Liver (tissue), 8 donors: ENCODE measurements at regions not wholly inside any gene's neighbourhood (a gene's known extent, or its start where the extent isn't known, plus 50 kb on each side); places are given as distances from the start of the nearest gene placed in this dataset.
A peak's percentile ranks its signal among the peaks of the same experiment; 100 is the strongest.

Source experiments
- DNase-seq: peaks from one replicate; pipeline ENCODE4 v3.0.0-alpha.2; 2017; ENCODE audit warnings: low spot score
- H3K27ac ChIP-seq, 2 donors: one replicate each; pipeline ENCODE4 v1.7.0; 2013; ENCODE audit warnings: inconsistent platforms in 2 of 2, low read length in 2 of 2, control low read depth in 1 of 2, low read depth in 1 of 2, mild to moderate bottlenecking in 1 of 2
- H3K27me3 ChIP-seq, 4 donors: one replicate each; pipeline versions ENCODE4 v1.6.1 to v1.7.0; 2013; ENCODE audit warnings: low read length in 3 of 4, inconsistent platforms in 1 of 4, mild to moderate bottlenecking in 1 of 4, moderate library complexity in 1 of 4; ENCODE audit not compliant: control insufficient read depth in 4 of 4, insufficient read depth in 4 of 4
- H3K36me3 ChIP-seq, 4 donors: one replicate each; pipeline versions ENCODE4 v1.6.1 to v1.7.0; 2013; ENCODE audit warnings: low read length in 3 of 4, mild to moderate bottlenecking in 3 of 4, low read depth in 1 of 4, moderate library complexity in 1 of 4; ENCODE audit not compliant: control insufficient read depth in 4 of 4, insufficient read depth in 3 of 4
- H3K4me1 ChIP-seq, 4 donors: one replicate each; pipeline versions ENCODE4 v1.6.1 to v1.7.0; 2013; ENCODE audit warnings: low read length in 3 of 4, mild to moderate bottlenecking in 3 of 4, moderate library complexity in 1 of 4; ENCODE audit not compliant: control insufficient read depth in 4 of 4, insufficient read depth in 4 of 4
- H3K4me3 ChIP-seq, 3 donors: one replicate each; pipeline versions ENCODE4 v1.6.1 to v1.7.0; 2013; ENCODE audit warnings: low read length in 3 of 3, control low read depth in 1 of 3, low read depth in 1 of 3, mild to moderate bottlenecking in 1 of 3
- H3K9ac ChIP-seq, 2 donors: one replicate each; pipeline ENCODE4 v1.7.0; 2013; ENCODE audit warnings: low read length in 2 of 2, mild to moderate bottlenecking in 2 of 2, moderate library complexity in 2 of 2, control low read depth in 1 of 2, low read depth in 1 of 2
- H3K9me3 ChIP-seq, 4 donors: one replicate each; pipeline versions ENCODE4 v1.6.1 to v1.7.0; 2013; ENCODE audit warnings: low read length in 3 of 4; ENCODE audit not compliant: control insufficient read depth in 4 of 4
- CTCF ChIP-seq: fragments of 150-350 bp; IDR thresholded peaks from 2 replicates; pipeline ENCODE4 v1.5.1; 2017; ENCODE audit warnings: improper control_type of control experiment, low read depth, low read length; ENCODE audit not compliant: missing input control
- EGR1 ChIP-seq, 2 donors: IDR thresholded peaks; 2 replicates each; pipeline ENCODE4 v1.6.1; 2016 to 2018; ENCODE audit warnings: antibody characterized with exemption in 2 of 2, low read depth in 2 of 2
- FOXA1 ChIP-seq: IDR thresholded peaks from 2 replicates; pipeline ENCODE4 v1.6.1; 2016; ENCODE audit warnings: antibody characterized with exemption
- HNF4A ChIP-seq, 2 donors: conservative IDR thresholded peaks; 2 replicates each; pipeline ENCODE4 v1.6.1; 2016; ENCODE audit warnings: antibody characterized with exemption in 2 of 2, mild to moderate bottlenecking in 2 of 2
- HNF4G ChIP-seq: IDR thresholded peaks from 2 replicates; pipeline ENCODE4 v1.6.1; 2016; ENCODE audit warnings: antibody characterized with exemption
- JUND ChIP-seq, 2 donors: IDR thresholded peaks; 2 replicates each; pipeline ENCODE4 v1.6.1; 2016; ENCODE audit warnings: antibody characterized with exemption in 2 of 2
- RAD21 ChIP-seq, 2 donors: IDR thresholded peaks; 2 replicates each; pipeline ENCODE4 v1.6.1; 2016; ENCODE audit warnings: antibody characterized with exemption in 2 of 2, mild to moderate bottlenecking in 2 of 2
- REST ChIP-seq: IDR thresholded peaks from 2 replicates; pipeline ENCODE4 v1.6.1; 2016; ENCODE audit warnings: antibody characterized with exemption, mild to moderate bottlenecking
- RXRA ChIP-seq, 2 donors: IDR thresholded peaks; 2 replicates each; pipeline ENCODE4 v1.6.1; 2017 to 2018; ENCODE audit warnings: antibody characterized with exemption in 2 of 2, mild to moderate bottlenecking in 1 of 2
- SP1 ChIP-seq: IDR thresholded peaks from 2 replicates; pipeline ENCODE4 v1.6.1; 2018; ENCODE audit warnings: antibody characterized with exemption, mild to moderate bottlenecking
- TAF1 ChIP-seq: conservative IDR thresholded peaks from 2 replicates; pipeline ENCODE4 v1.6.1; 2016; ENCODE audit warnings: antibody characterized with exemption, mild to moderate bottlenecking
- YY1 ChIP-seq: IDR thresholded peaks from 2 replicates; pipeline ENCODE4 v1.6.1; 2016; ENCODE audit warnings: antibody characterized with exemption, mild to moderate bottlenecking
- ZBTB33 ChIP-seq: IDR thresholded peaks from 2 replicates; pipeline ENCODE4 v1.6.1; 2016; ENCODE audit warnings: antibody characterized with exemption
- WGBS: extraction: QIAGEN DNeasy Blood & Tissue Kit; methylation state at CpG from one replicate; pipeline ENCODE4 v1.1.7; 2013; 5-methylcytosine and 5-hydroxymethylcytosine counted together
- donor health status: healthy.
- donor health status: healthy.
- donor health status: healthy.
- donor health status: healthy.
- donor health status: healthy.

DNA sequence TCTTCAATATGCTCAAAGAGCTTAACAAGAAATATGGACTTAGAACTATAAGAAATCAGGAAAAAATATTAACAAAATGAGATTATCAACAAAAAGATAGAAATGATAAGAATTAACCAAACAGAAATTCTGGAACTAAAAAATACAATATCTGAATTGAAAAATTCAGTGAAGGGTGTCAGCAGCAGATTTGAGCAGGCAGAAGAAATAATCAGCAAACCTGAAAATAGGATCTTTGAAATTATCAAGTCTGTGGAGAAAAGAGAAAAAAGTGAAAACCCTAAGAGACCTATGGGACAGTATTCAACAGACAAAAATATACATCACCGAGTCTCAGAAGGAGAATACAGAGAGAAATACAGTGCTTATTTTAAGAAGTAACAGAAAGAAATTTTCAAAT is 877.8 kb upstream of the AGA start:
- Histone ChIP-seq H3K27me3 (no peaks in the 10 kb centered on the region), H3K9ac (no peak overlapping the region), H3K9me3 (peaks cover 0 to 6% (median 4%) of the 10 kb centered on the region in 4 donors), H3K36me3 (no peaks in the 10 kb centered on the region), H3K27ac (no peak overlapping the region), H3K4me3 (no peak overlapping the region), H3K4me1 (peaks cover 0 to 9% (median 3%) of the 10 kb centered on the region in 4 donors)
- no peak for DNase-seq
- TF ChIP-seq JUND (IDR thresholded peaks at IDR 0.05), result no peak
- TF ChIP-seq HNF4A (conservative IDR thresholded peaks at IDR 0.05), result no peak
- no peak for TF ChIP-seq CTCF
- TF ChIP-seq EGR1 (IDR thresholded peaks at IDR 0.05; ENCODE audit: low read depth in 2 of 2), result no peak
- TF ChIP-seq HNF4G, result no peak
- 91% methylated on average over 1 of the region's 1 CpG for WGBS

GRCh38 chr4:178322524-178323183 is 880.4 kb upstream of the AGA start:
- Histone ChIP-seq H3K9ac (peak overlapping the region in 1 of 2 donors; percentile 61), H3K4me1 (peaks cover 0 to 9% (median 3%) of the 10 kb centered on the region in 4 donors), H3K36me3 (no peaks in the 10 kb centered on the region), H3K27me3 (no peaks in the 10 kb centered on the region), H3K9me3 (peaks cover 0 to 6% (median 4%) of the 10 kb centered on the region in 4 donors), H3K4me3 (peak overlapping the region in 1 of 3 donors; percentile 32), H3K27ac (peak overlapping the region; percentile 15 to 69)
- WGBS, result 33% methylated on average over 5 of the region's 5 CpGs
- no peak for DNase-seq
- TF ChIP-seq EGR1 (IDR thresholded peaks at IDR 0.05; ENCODE audit: low read depth in 2 of 2) (peak in 1 of 2 donors; percentile 7), SP1 (peak; percentile 93), TAF1 (no peak), REST (peak; percentile 74), FOXA1 (peak; percentile 8), JUND (IDR thresholded peaks at IDR 0.05) (peak in 1 of 2 donors; percentile 52), RAD21 (IDR thresholded peaks at IDR 0.05) (peak; percentile 30 to 42), HNF4A (conservative IDR thresholded peaks at IDR 0.05) (peak; percentile 31 to 53), ZBTB33 (peak; percentile 62), HNF4G (no peak), RXRA (IDR thresholded peaks at IDR 0.05) (peak in 1 of 2 donors; percentile 60), CTCF (no peak), YY1 (peak; percentile 77)
